WTC11 (cell line): ENCODE measurements at regions not wholly inside any gene's neighbourhood (a gene's known extent, or its start where the extent isn't known, plus 50 kb on each side); places are given as distances from the start of the nearest gene placed in this dataset.

ENCODE experiments used
- ATAC-seq: fragments of 200-7000 bp; cut with Tn5 transposase; 2 replicates; pipeline ENCODE4 v1.10.0; 2021; ENCODE audit warnings: mild to moderate bottlenecking, moderate library complexity
- CTCF ChIA-PET: fragments of 300-600 bp; sonication (Branson Sonifier 250); formaldehyde crosslinking; loops from one replicate; lab custom pipeline; 2021; ENCODE audit warnings: antibody characterized with exemption; lab: Charles Lee
- POLR2A ChIA-PET: fragments of 350-600 bp; sonication (Branson Sonifier 250); formaldehyde crosslinking; loops from one replicate; lab custom pipeline; 2021; ENCODE audit warnings: antibody characterized with exemption; lab: Charles Lee
- DNase-seq: peaks from one replicate; pipeline ENCODE4 v3.0.0; 2021; ENCODE audit warnings: low spot score
- H3K27ac Mint-ChIP-seq: 2 replicates; pipeline ENCODE4 v1.8.0; 2021; ENCODE audit warnings: mixed read lengths
- H3K27me3 Mint-ChIP-seq: 2 replicates; pipeline ENCODE4 v1.8.0; 2021; ENCODE audit warnings: low read depth, mild to moderate bottlenecking, moderate library complexity, mixed read lengths
- H3K36me3 Mint-ChIP-seq: 2 replicates; pipeline ENCODE4 v1.8.0; 2021; ENCODE audit warnings: mixed read lengths
- H3K4me1 Mint-ChIP-seq: 2 replicates; pipeline ENCODE4 v1.8.0; 2022; ENCODE audit warnings: mixed read lengths
- H3K4me3 Mint-ChIP-seq: 2 replicates; pipeline ENCODE4 v1.8.0; 2021; ENCODE audit warnings: mild to moderate bottlenecking, moderate library complexity, mixed read lengths
- H3K9me3 Mint-ChIP-seq: 2 replicates; pipeline ENCODE4 v1.8.0; 2021; ENCODE audit warnings: mixed read lengths
- CBFB ChIP-seq: sonication (generic); formaldehyde crosslinking; IDR thresholded peaks from 2 replicates; pipeline ENCODE4 v1.8.1; 2022; ENCODE audit warnings: mild to moderate bottlenecking, low read depth, missing genetic modification reagents
- CREB1 ChIP-seq: sonication (generic); formaldehyde crosslinking; IDR thresholded peaks from 2 replicates; pipeline ENCODE4 v1.8.0; 2023; ENCODE audit warnings: mild to moderate bottlenecking, missing genetic modification reagents
- EMX1 ChIP-seq: fragments of 250-450 bp; sonication (Bioruptor Pico); IDR thresholded peaks from 2 replicates; pipeline ENCODE4 v1.8.0; 2021; ENCODE audit warnings: mild to moderate bottlenecking
- ETV6 ChIP-seq: sonication (generic); formaldehyde crosslinking; IDR thresholded peaks from 2 replicates; pipeline ENCODE4 v1.8.1; 2022; ENCODE audit warnings: mild to moderate bottlenecking, missing genetic modification reagents
- FOXJ3 ChIP-seq: sonication (generic); formaldehyde crosslinking; IDR thresholded peaks from 2 replicates; pipeline ENCODE4 v1.9.0; 2021; ENCODE audit warnings: missing genetic modification reagents, mild to moderate bottlenecking, borderline replicate concordance
- GRHL2 ChIP-seq: fragments of 250-450 bp; sonication (Bioruptor Pico); IDR thresholded peaks from 2 replicates; pipeline ENCODE4 v1.8.0; 2022; ENCODE audit warnings: mild to moderate bottlenecking, moderate library complexity; ENCODE audit not compliant: insufficient replicate concordance, severe bottlenecking
- JUN ChIP-seq: sonication (generic); formaldehyde crosslinking; IDR thresholded peaks from 2 replicates; pipeline ENCODE4 v1.8.0; 2023; ENCODE audit warnings: mild to moderate bottlenecking, missing genetic modification reagents
- KAT7 ChIP-seq: sonication (generic); formaldehyde crosslinking; IDR thresholded peaks from 2 replicates; pipeline ENCODE4 v1.8.1; 2023; ENCODE audit warnings: missing genetic modification reagents, mild to moderate bottlenecking, borderline replicate concordance
- NFE2L1 ChIP-seq: sonication (generic); formaldehyde crosslinking; IDR thresholded peaks from 2 replicates; pipeline ENCODE4 v1.8.1; 2023; ENCODE audit warnings: missing genetic modification reagents
- NFYB ChIP-seq: sonication (generic); formaldehyde crosslinking; conservative IDR thresholded peaks from 2 replicates; pipeline ENCODE4 v1.8.0; 2022; ENCODE audit warnings: low read depth, missing genetic modification reagents
- SMAD3 ChIP-seq: sonication (generic); formaldehyde crosslinking; IDR thresholded peaks from 2 replicates; pipeline ENCODE4 v1.8.0; 2022; ENCODE audit warnings: missing genetic modification reagents, mild to moderate bottlenecking, borderline replicate concordance
- SMAD4 ChIP-seq: sonication (generic); formaldehyde crosslinking; IDR thresholded peaks from 2 replicates; pipeline ENCODE4 v1.8.0; 2022; ENCODE audit warnings: mild to moderate bottlenecking, missing genetic modification reagents
- TP53 ChIP-seq: sonication (generic); formaldehyde crosslinking; IDR thresholded peaks from 2 replicates; pipeline ENCODE4 v1.8.1; 2023; ENCODE audit warnings: mild to moderate bottlenecking, missing genetic modification reagents
- ZNF671 ChIP-seq: fragments of 250-450 bp; sonication (Bioruptor Pico); IDR thresholded peaks from 2 replicates; pipeline ENCODE4 v1.8.0; 2021; ENCODE audit warnings: mild to moderate bottlenecking
- TF ChIP-seq, protein P1 (sequence below): sonication (generic); formaldehyde crosslinking; IDR thresholded peaks from 2 replicates; pipeline ENCODE4 v1.8.1; 2023; ENCODE audit warnings: mild to moderate bottlenecking, missing genetic modification reagents
- TF ChIP-seq, protein P2 (sequence below): sonication (generic); formaldehyde crosslinking; IDR thresholded peaks from 2 replicates; pipeline ENCODE4 v1.8.0; 2022; ENCODE audit warnings: missing genetic modification reagents
- TF ChIP-seq, protein P3 (sequence below): sonication (generic); formaldehyde crosslinking; IDR thresholded peaks from 2 replicates; pipeline ENCODE4 v1.8.0; 2022; ENCODE audit warnings: mild to moderate bottlenecking, missing genetic modification reagents
- TF ChIP-seq, protein P4 (sequence below): sonication (generic); formaldehyde crosslinking; IDR thresholded peaks from 2 replicates; pipeline ENCODE4 v1.8.1; 2023; ENCODE audit warnings: mild to moderate bottlenecking, missing genetic modification reagents, moderate library complexity
- TF ChIP-seq, protein P5 (sequence below): fragments of 250-450 bp; sonication (Bioruptor Pico); IDR thresholded peaks from 2 replicates; pipeline ENCODE4 v1.9.0; 2021; ENCODE audit warnings: mild to moderate bottlenecking, borderline replicate concordance

DNA sequence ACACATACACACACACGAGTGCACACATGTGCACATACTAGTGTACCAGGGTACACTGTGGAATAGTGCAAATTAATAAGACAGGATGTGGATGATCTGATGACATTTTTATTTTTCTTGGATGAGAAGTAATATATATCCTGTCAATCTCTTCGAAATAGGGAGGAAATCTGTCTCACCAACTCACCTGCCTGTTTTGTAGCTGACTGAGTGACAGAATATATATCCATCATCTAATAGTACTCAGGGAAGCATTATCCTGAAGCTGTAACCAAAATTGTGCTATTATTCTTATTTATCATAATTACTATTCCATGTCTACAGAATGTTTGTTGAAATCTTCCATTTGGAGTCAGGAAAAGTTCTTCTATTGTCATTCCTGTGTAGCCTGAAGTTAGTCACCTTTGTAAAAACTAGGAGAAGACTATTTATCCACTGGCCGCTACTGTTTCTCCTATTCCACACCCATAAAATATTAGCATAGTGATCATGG, 888.0 kb downstream of the TRAM1L1 start:
- ChIA-PET POLR2A (no interaction called here), CTCF (no interaction called here)
- H3K36me3 Mint-ChIP-seq = no peaks in the 10 kb centered on the region
- no peak for DNase-seq
- H3K4me3 Mint-ChIP-seq = no peak overlapping the region
- no peaks in the 10 kb centered on the region for H3K27me3 Mint-ChIP-seq
- no peaks in the 10 kb centered on the region for H3K9me3 Mint-ChIP-seq
- ATAC-seq = no peak
- H3K4me1 Mint-ChIP-seq = no peaks in the 10 kb centered on the region
- no peak overlapping the region for H3K27ac Mint-ChIP-seq
- TF ChIP-seq GRHL2 (no peak), NFYB (CRISPR knock-in tag) (no peak), CREB1 (CRISPR knock-in tag) (no peak), SMAD4 (CRISPR knock-in tag) (no peak), SMAD3 (CRISPR knock-in tag) (no peak), NFE2L1 (CRISPR knock-in tag) (no peak), KAT7 (CRISPR knock-in tag) (no peak), ZNF671 (CRISPR knock-in tag) (no peak), EMX1 (CRISPR knock-in tag) (no peak), CBFB (CRISPR knock-in tag) (no peak), TP53 (no peak), FOXJ3 (no peak), JUN (CRISPR knock-in tag) (no peak), ETV6 (CRISPR knock-in tag) (no peak)
- TF ChIP-seq, protein P1, sequence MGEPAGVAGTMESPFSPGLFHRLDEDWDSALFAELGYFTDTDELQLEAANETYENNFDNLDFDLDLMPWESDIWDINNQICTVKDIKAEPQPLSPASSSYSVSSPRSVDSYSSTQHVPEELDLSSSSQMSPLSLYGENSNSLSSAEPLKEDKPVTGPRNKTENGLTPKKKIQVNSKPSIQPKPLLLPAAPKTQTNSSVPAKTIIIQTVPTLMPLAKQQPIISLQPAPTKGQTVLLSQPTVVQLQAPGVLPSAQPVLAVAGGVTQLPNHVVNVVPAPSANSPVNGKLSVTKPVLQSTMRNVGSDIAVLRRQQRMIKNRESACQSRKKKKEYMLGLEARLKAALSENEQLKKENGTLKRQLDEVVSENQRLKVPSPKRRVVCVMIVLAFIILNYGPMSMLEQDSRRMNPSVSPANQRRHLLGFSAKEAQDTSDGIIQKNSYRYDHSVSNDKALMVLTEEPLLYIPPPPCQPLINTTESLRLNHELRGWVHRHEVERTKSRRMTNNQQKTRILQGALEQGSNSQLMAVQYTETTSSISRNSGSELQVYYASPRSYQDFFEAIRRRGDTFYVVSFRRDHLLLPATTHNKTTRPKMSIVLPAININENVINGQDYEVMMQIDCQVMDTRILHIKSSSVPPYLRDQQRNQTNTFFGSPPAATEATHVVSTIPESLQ = no peak
- TF ChIP-seq, protein P2, sequence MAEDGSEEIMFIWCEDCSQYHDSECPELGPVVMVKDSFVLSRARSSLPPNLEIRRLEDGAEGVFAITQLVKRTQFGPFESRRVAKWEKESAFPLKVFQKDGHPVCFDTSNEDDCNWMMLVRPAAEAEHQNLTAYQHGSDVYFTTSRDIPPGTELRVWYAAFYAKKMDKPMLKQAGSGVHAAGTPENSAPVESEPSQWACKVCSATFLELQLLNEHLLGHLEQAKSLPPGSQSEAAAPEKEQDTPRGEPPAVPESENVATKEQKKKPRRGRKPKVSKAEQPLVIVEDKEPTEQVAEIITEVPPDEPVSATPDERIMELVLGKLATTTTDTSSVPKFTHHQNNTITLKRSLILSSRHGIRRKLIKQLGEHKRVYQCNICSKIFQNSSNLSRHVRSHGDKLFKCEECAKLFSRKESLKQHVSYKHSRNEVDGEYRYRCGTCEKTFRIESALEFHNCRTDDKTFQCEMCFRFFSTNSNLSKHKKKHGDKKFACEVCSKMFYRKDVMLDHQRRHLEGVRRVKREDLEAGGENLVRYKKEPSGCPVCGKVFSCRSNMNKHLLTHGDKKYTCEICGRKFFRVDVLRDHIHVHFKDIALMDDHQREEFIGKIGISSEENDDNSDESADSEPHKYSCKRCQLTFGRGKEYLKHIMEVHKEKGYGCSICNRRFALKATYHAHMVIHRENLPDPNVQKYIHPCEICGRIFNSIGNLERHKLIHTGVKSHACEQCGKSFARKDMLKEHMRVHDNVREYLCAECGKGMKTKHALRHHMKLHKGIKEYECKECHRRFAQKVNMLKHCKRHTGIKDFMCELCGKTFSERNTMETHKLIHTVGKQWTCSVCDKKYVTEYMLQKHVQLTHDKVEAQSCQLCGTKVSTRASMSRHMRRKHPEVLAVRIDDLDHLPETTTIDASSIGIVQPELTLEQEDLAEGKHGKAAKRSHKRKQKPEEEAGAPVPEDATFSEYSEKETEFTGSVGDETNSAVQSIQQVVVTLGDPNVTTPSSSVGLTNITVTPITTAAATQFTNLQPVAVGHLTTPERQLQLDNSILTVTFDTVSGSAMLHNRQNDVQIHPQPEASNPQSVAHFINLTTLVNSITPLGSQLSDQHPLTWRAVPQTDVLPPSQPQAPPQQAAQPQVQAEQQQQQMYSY = no peak
- TF ChIP-seq, protein P3, sequence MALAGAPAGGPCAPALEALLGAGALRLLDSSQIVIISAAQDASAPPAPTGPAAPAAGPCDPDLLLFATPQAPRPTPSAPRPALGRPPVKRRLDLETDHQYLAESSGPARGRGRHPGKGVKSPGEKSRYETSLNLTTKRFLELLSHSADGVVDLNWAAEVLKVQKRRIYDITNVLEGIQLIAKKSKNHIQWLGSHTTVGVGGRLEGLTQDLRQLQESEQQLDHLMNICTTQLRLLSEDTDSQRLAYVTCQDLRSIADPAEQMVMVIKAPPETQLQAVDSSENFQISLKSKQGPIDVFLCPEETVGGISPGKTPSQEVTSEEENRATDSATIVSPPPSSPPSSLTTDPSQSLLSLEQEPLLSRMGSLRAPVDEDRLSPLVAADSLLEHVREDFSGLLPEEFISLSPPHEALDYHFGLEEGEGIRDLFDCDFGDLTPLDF (CRISPR knock-in tag) = no peak
- TF ChIP-seq, protein P4, sequence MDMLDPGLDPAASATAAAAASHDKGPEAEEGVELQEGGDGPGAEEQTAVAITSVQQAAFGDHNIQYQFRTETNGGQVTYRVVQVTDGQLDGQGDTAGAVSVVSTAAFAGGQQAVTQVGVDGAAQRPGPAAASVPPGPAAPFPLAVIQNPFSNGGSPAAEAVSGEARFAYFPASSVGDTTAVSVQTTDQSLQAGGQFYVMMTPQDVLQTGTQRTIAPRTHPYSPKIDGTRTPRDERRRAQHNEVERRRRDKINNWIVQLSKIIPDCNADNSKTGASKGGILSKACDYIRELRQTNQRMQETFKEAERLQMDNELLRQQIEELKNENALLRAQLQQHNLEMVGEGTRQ (CRISPR knock-in tag) = no peak
- TF ChIP-seq, protein P5, sequence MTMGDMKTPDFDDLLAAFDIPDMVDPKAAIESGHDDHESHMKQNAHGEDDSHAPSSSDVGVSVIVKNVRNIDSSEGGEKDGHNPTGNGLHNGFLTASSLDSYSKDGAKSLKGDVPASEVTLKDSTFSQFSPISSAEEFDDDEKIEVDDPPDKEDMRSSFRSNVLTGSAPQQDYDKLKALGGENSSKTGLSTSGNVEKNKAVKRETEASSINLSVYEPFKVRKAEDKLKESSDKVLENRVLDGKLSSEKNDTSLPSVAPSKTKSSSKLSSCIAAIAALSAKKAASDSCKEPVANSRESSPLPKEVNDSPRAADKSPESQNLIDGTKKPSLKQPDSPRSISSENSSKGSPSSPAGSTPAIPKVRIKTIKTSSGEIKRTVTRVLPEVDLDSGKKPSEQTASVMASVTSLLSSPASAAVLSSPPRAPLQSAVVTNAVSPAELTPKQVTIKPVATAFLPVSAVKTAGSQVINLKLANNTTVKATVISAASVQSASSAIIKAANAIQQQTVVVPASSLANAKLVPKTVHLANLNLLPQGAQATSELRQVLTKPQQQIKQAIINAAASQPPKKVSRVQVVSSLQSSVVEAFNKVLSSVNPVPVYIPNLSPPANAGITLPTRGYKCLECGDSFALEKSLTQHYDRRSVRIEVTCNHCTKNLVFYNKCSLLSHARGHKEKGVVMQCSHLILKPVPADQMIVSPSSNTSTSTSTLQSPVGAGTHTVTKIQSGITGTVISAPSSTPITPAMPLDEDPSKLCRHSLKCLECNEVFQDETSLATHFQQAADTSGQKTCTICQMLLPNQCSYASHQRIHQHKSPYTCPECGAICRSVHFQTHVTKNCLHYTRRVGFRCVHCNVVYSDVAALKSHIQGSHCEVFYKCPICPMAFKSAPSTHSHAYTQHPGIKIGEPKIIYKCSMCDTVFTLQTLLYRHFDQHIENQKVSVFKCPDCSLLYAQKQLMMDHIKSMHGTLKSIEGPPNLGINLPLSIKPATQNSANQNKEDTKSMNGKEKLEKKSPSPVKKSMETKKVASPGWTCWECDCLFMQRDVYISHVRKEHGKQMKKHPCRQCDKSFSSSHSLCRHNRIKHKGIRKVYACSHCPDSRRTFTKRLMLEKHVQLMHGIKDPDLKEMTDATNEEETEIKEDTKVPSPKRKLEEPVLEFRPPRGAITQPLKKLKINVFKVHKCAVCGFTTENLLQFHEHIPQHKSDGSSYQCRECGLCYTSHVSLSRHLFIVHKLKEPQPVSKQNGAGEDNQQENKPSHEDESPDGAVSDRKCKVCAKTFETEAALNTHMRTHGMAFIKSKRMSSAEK (CRISPR knock-in tag) = no peak
